Spleen (tissue), 11 donors: ENCODE measurements at regions not wholly inside any gene's neighbourhood (a gene's known extent, or its start where the extent isn't known, plus 50 kb on each side); places are given as distances from the start of the nearest gene placed in this dataset.

Source experiments
- DNase-seq: peaks from one replicate; pipeline ENCODE4 v3.0.0-alpha.2; 2020
- H3K27ac ChIP-seq, 8 donors: fragments of 200-600 bp; sonication (generic) in 7 of 8; 1 replicate in 4 of 8; 2 replicates in 4 of 8; pipeline versions ENCODE4 v1.5.0 to v1.8.0; 2016 to 2021; ENCODE audit warnings: inconsistent platforms in 4 of 8, mild to moderate bottlenecking in 4 of 8, moderate library complexity in 1 of 8
- H3K27me3 ChIP-seq, 7 donors: fragments of 200-600 bp; sonication (generic) in 6 of 7; replicated peaks in 1 of 7; 1 replicate in 4 of 7; 2 replicates in 3 of 7; pipeline versions ENCODE4 v1.5.0 to v1.8.0; 2016 to 2021; ENCODE audit warnings: inconsistent platforms in 3 of 7, mild to moderate bottlenecking in 1 of 7
- H3K36me3 ChIP-seq, 6 donors: fragments of 200-600 bp; sonication (generic) in 5 of 6; 1 replicate in 4 of 6; 2 replicates in 2 of 6; pipeline versions ENCODE4 v1.5.0 to v1.8.0; 2016 to 2021; ENCODE audit warnings: inconsistent platforms in 2 of 6
- H3K4me1 ChIP-seq, 6 donors: fragments of 200-600 bp; sonication (generic) in 5 of 6; 1 replicate in 3 of 6; 2 replicates in 3 of 6; pipeline versions ENCODE4 v1.5.0 to v1.8.0; 2016 to 2021; ENCODE audit warnings: inconsistent platforms in 3 of 6
- H3K4me3 ChIP-seq, 8 donors: fragments of 200-600 bp; sonication (generic) in 7 of 8; 1 replicate in 4 of 8; 2 replicates in 4 of 8; pipeline versions ENCODE4 v1.5.0 to v1.8.0; 2016 to 2021; ENCODE audit warnings: inconsistent platforms in 4 of 8, mild to moderate bottlenecking in 4 of 8, moderate library complexity in 2 of 8
- H3K9me3 ChIP-seq, 8 donors: fragments of 200-600 bp; sonication (generic) in 7 of 8; 1 replicate in 4 of 8; 2 replicates in 4 of 8; pipeline versions ENCODE4 v1.5.0 to v1.8.0; 2016 to 2021; ENCODE audit warnings: inconsistent platforms in 4 of 8
- CTCF ChIP-seq, 11 experiments: fragments of 200-600 bp in 7 of 11; fragments of 450-650 bp in 4 of 11; sonication (generic) in 4 of 11; IDR thresholded peaks in 8 of 11; conservative IDR thresholded peaks in 3 of 11; 1 replicate in 7 of 11; 2 replicates in 4 of 11; pipeline versions ENCODE4 v1.4.0 to v1.8.0; 2016 to 2021; ENCODE audit warnings: antibody characterized with exemption in 11 of 11, inconsistent platforms in 4 of 11, mild to moderate bottlenecking in 1 of 11
- POLR2A ChIP-seq, 3 donors: fragments of 450-650 bp; IDR thresholded peaks; one replicate each; pipeline ENCODE4 v1.5.1; 2017; ENCODE audit warnings: antibody characterized with exemption in 3 of 3, mild to moderate bottlenecking in 1 of 3
- POLR2AphosphoS5 ChIP-seq, 3 donors: sonication (generic); formaldehyde crosslinking; IDR thresholded peaks; one replicate each; pipeline ENCODE4 v1.5.1; 2017; ENCODE audit warnings: antibody characterized with exemption in 3 of 3
- WGBS, 5 donors: extraction: QIAGEN DNeasy Blood & Tissue Kit in 3 of 5; methylation state at CpG; one replicate each; pipeline versions ENCODE4 v1.1.5 to v1.1.7; 2013 to 2018; 5-methylcytosine and 5-hydroxymethylcytosine counted together
- intact Hi-C: fragments of 100-400 bp; cut with DNase I; formaldehyde crosslinking; loops from one replicate; pipeline ENCODE4 v1.15.0; 2023; ENCODE audit warnings: low total_unique reads
- donor health status: healthy with polysubstance abuse.
- donor health status: DM: no; HTN: no; CAD: no; lungs with moderate emphysema.
- donor health status: DM: no; HTN: no; CAD: no.
- donor health status: Bipolar disorder and iron deficiency.
- donor health status: healthy.
- donor health status: DM: no; HTN: no; CAD: no.
- donor health status: DM: yes; HTN: yes; CAD: no.

- DNase-seq: no peak
- no peak overlapping the region for H3K27ac ChIP-seq
- no peaks in the 10 kb centered on the region for H3K27me3 ChIP-seq
- WGBS, 5 donors: 85 to 94% (median 89%) methylated on average over 2 of the region's 2 CpGs
- peaks cover 0 to 22% (median 0%) of the 10 kb centered on the region in 6 donors for H3K4me1 ChIP-seq
- no peaks in the 10 kb centered on the region for H3K36me3 ChIP-seq
- no peak overlapping the region for H3K4me3 ChIP-seq
- peaks cover 0 to 11% (median 8%) of the 10 kb centered on the region in 8 donors for H3K9me3 ChIP-seq
- intact Hi-C loops: no loop called here
- TF ChIP-seq POLR2AphosphoS5 (IDR thresholded peaks at IDR 0.05): no peak
- no peak for TF ChIP-seq CTCF (IDR thresholded peaks at IDR 0.05 in 8 of 11, conservative IDR thresholded peaks at IDR 0.05 in 3 of 11)
- no peak for TF ChIP-seq POLR2A (IDR thresholded peaks at IDR 0.05)
Measured at GRCh38 chr5:54629115-54629514, 111.6 kb downstream of the SNX18 start.

GRCh38 chr5:54628050-54628449, 110.5 kb downstream of the SNX18 start:
- no peak for TF ChIP-seq CTCF (IDR thresholded peaks at IDR 0.05 in 8 of 11, conservative IDR thresholded peaks at IDR 0.05 in 3 of 11)
- TF ChIP-seq POLR2A (IDR thresholded peaks at IDR 0.05): no peak
- no peak for TF ChIP-seq POLR2AphosphoS5 (IDR thresholded peaks at IDR 0.05)
- Histone ChIP-seq H3K36me3 (no peaks in the 10 kb centered on the region), H3K27ac (no peak overlapping the region), H3K9me3 (peaks cover 0 to 11% (median 8%) of the 10 kb centered on the region in 8 donors), H3K4me1 (peaks cover 0 to 22% (median 0%) of the 10 kb centered on the region in 6 donors), H3K4me3 (no peak overlapping the region), H3K27me3 (no peaks in the 10 kb centered on the region)
- 88 to 95% (median 94%) methylated on average over 1 of the region's 1 CpG for WGBS, 5 donors
- intact Hi-C loops: no loop called here
- DNase-seq: no peak

- no peaks in the 10 kb centered on the region for H3K36me3 ChIP-seq
- H3K4me1 ChIP-seq: peaks cover 0 to 22% (median 0%) of the 10 kb centered on the region in 6 donors
- DNase-seq: no peak
- H3K27ac ChIP-seq: peak overlapping the region in 4 of 8 donors; percentile 3 to 62 (median 44)
- H3K9me3 ChIP-seq: peaks cover 0 to 11% (median 8%) of the 10 kb centered on the region in 8 donors
- WGBS, 5 donors: 71 to 96% (median 82%) methylated on average over 2 of the region's 2 CpGs
- TF ChIP-seq POLR2AphosphoS5 (IDR thresholded peaks at IDR 0.05) (no peak), CTCF (IDR thresholded peaks at IDR 0.05 in 8 of 11, conservative IDR thresholded peaks at IDR 0.05 in 3 of 11) (no peak), POLR2A (IDR thresholded peaks at IDR 0.05) (no peak)
- intact Hi-C loops: no loop called here
- H3K4me3 ChIP-seq: no peak overlapping the region
- H3K27me3 ChIP-seq: no peaks in the 10 kb centered on the region
Measured at GRCh38 chr5:54626407-54626806, 108.8 kb downstream of the SNX18 start.

GRCh38 chr5:54624805-54625568, 107.4 kb downstream of the SNX18 start:
- intact Hi-C loops: no loop called here
- Histone ChIP-seq H3K4me1 (peaks cover 0 to 29% (median 6%) of the 10 kb centered on the region in 6 donors), H3K4me3 (no peak overlapping the region), H3K9me3 (peaks cover 0 to 9% (median 6%) of the 10 kb centered on the region in 8 donors), H3K36me3 (no peaks in the 10 kb centered on the region), H3K27ac (peak overlapping the region in 4 of 8 donors; percentile 0 to 62 (median 44)), H3K27me3 (no peaks in the 10 kb centered on the region)
- 53 to 73% (median 65%) methylated on average over 9 of the region's 9 CpGs for WGBS, 5 donors
- no peak for DNase-seq
- TF ChIP-seq POLR2AphosphoS5 (IDR thresholded peaks at IDR 0.05) (no peak), POLR2A (IDR thresholded peaks at IDR 0.05) (no peak), CTCF (IDR thresholded peaks at IDR 0.05 in 8 of 11, conservative IDR thresholded peaks at IDR 0.05 in 3 of 11) (no peak)
